Neuronal stem cell (in vitro differentiated cells): ENCODE measurements at regions not wholly inside any gene's neighbourhood (a gene's known extent, or its start where the extent isn't known, plus 50 kb on each side); places are given as distances from the start of the nearest gene placed in this dataset.

Source experiments
- DNase-seq: peaks from one replicate; pipeline ENCODE4 v3.0.0-alpha.2; 2013; ENCODE audit warnings: low spot score
- H2AFZ ChIP-seq: one replicate; pipeline ENCODE4 v1.6.1; 2013; ENCODE audit warnings: mild to moderate bottlenecking, low read length, inconsistent platforms
- H2AK5ac ChIP-seq: 2 replicates; pipeline ENCODE4 v1.6.1; 2013; ENCODE audit warnings: low read depth, mild to moderate bottlenecking, inconsistent platforms, low read length, moderate library complexity, mixed read lengths
- H2BK120ac ChIP-seq: 2 replicates; pipeline ENCODE4 v1.6.1; 2013; ENCODE audit warnings: low read depth, mild to moderate bottlenecking, inconsistent platforms, low read length, moderate library complexity, mixed read lengths
- H2BK12ac ChIP-seq: one replicate; pipeline ENCODE4 v1.6.1; 2013; ENCODE audit warnings: low read length, inconsistent platforms
- H2BK15ac ChIP-seq: 2 replicates; pipeline ENCODE4 v1.6.1; 2013; ENCODE audit warnings: mild to moderate bottlenecking, low read length, inconsistent platforms, mixed read lengths
- H2BK5ac ChIP-seq: one replicate; pipeline ENCODE4 v1.6.1; 2013; ENCODE audit warnings: inconsistent platforms, mild to moderate bottlenecking, low read length, moderate library complexity
- H3K14ac ChIP-seq: one replicate; pipeline ENCODE4 v1.6.1; 2013; ENCODE audit warnings: low read length, inconsistent platforms
- H3K18ac ChIP-seq: 2 replicates; pipeline ENCODE4 v1.6.1; 2013; ENCODE audit warnings: low read length, inconsistent platforms
- H3K23ac ChIP-seq: 2 replicates; pipeline ENCODE4 v1.6.1; 2013; ENCODE audit warnings: low read depth, mild to moderate bottlenecking, mixed read lengths, low read length, inconsistent platforms; ENCODE audit not compliant: poor library complexity
- H3K27ac ChIP-seq: replicated peaks from 3 replicates; pipeline ENCODE4 v1.5.1; 2013; ENCODE audit warnings: low read length, inconsistent platforms
- H3K27me3 ChIP-seq, 3 experiments: 2 replicates each; pipeline ENCODE4 v1.6.1; 2013; ENCODE audit warnings: low read length in 3 of 3, mild to moderate bottlenecking in 2 of 3, inconsistent platforms in 1 of 3, low read depth in 1 of 3, mixed read lengths in 1 of 3, moderate library complexity in 1 of 3; ENCODE audit not compliant: control insufficient read depth in 3 of 3, insufficient read depth in 3 of 3
- H3K36me3 ChIP-seq, 2 donors: replicated peaks in 1 of 2; 2 replicates each; pipeline ENCODE4 v1.6.1; 2013; ENCODE audit warnings: low read length in 2 of 2; ENCODE audit not compliant: control insufficient read depth in 2 of 2, insufficient read depth in 2 of 2
- H3K4ac ChIP-seq: 2 replicates; pipeline ENCODE4 v1.6.1; 2013; ENCODE audit warnings: inconsistent platforms, mild to moderate bottlenecking, low read length, moderate library complexity
- H3K4me1 ChIP-seq, 2 donors: 1 replicate in 1 of 2; 2 replicates in 1 of 2; pipeline ENCODE4 v1.6.1; 2013; ENCODE audit warnings: low read length in 2 of 2, low read depth in 1 of 2; ENCODE audit not compliant: control insufficient read depth in 2 of 2, insufficient read depth in 1 of 2
- H3K4me2 ChIP-seq: one replicate; pipeline ENCODE4 v1.6.1; 2013; ENCODE audit warnings: mild to moderate bottlenecking, low read length, inconsistent platforms; ENCODE audit not compliant: insufficient read depth, poor library complexity, severe bottlenecking
- H3K4me3 ChIP-seq, 2 donors: 2 replicates each; pipeline ENCODE4 v1.5.1; 2013; ENCODE audit warnings: low read length in 2 of 2, mild to moderate bottlenecking in 2 of 2, inconsistent platforms in 1 of 2, moderate library complexity in 1 of 2
- H3K79me1 ChIP-seq: one replicate; pipeline ENCODE4 v1.6.1; 2013; ENCODE audit warnings: low read depth, mild to moderate bottlenecking, inconsistent platforms, low read length, moderate library complexity
- H3K9ac ChIP-seq: one replicate; pipeline ENCODE4 v1.6.1; 2013; ENCODE audit warnings: mild to moderate bottlenecking, low read depth, low read length, inconsistent platforms; ENCODE audit not compliant: poor library complexity
- H3K9me3 ChIP-seq, 2 donors: replicated peaks in 1 of 2; 2 replicates each; pipeline versions ENCODE3 to v1.6.1; 2013; ENCODE audit warnings: low read length in 2 of 2, mild to moderate bottlenecking in 2 of 2, inconsistent platforms in 1 of 2, low read depth in 1 of 2, mixed read lengths in 1 of 2, moderate library complexity in 1 of 2; ENCODE audit not compliant: control insufficient read depth in 2 of 2, insufficient read depth in 1 of 2
- H4K8ac ChIP-seq: one replicate; pipeline ENCODE4 v1.6.1; 2013; ENCODE audit warnings: low read depth, mild to moderate bottlenecking, inconsistent platforms, low read length, moderate library complexity
- H4K91ac ChIP-seq: one replicate; pipeline ENCODE4 v1.6.1; 2013; ENCODE audit warnings: low read length, low read depth, mild to moderate bottlenecking, inconsistent platforms; ENCODE audit not compliant: poor library complexity
- WGBS, 2 donors: extraction: QIAGEN DNeasy Blood & Tissue Kit; methylation state at CpG; one replicate each; pipeline ENCODE4 v1.1.7; 2013; ENCODE audit warnings: missing lambda C conversion rate in 2 of 2, mixed read lengths in 1 of 2; ENCODE audit not compliant: insufficient read length in 2 of 2, insufficient replicate concordance in 1 of 2; ENCODE audit errors: extremely low coverage in 2 of 2; 5-methylcytosine and 5-hydroxymethylcytosine counted together

- Histone ChIP-seq H4K8ac (no peak overlapping the region), H3K36me3 (no peaks in the 10 kb centered on the region), H2BK5ac (no peak overlapping the region), H2BK15ac (no peak overlapping the region), H2AK5ac (no peak overlapping the region), H4K91ac (no peak overlapping the region), H3K4ac (no peak overlapping the region), H3K9ac (no peak overlapping the region), H3K14ac (no peak overlapping the region), H2BK120ac (no peak overlapping the region), H3K79me1 (no peaks in the 10 kb centered on the region), H3K27ac (no peak overlapping the region), H3K9me3 (no peaks in the 10 kb centered on the region), H3K4me2 (no peak overlapping the region), H3K18ac (no peak overlapping the region), H2BK12ac (no peak overlapping the region), H3K23ac (no peak overlapping the region), H3K4me3 (no peak overlapping the region), H2AFZ (no peak overlapping the region), H3K27me3 (no peaks in the 10 kb centered on the region), H3K4me1 (no peaks in the 10 kb centered on the region)
- no CpG with 5 or more reads among the region's 1 CpG for WGBS, 2 donors
- DNase-seq, result no peak
Measured at GRCh38 chr7:136640977-136641376, 227.5 kb upstream of the CHRM2 start.

DNA sequence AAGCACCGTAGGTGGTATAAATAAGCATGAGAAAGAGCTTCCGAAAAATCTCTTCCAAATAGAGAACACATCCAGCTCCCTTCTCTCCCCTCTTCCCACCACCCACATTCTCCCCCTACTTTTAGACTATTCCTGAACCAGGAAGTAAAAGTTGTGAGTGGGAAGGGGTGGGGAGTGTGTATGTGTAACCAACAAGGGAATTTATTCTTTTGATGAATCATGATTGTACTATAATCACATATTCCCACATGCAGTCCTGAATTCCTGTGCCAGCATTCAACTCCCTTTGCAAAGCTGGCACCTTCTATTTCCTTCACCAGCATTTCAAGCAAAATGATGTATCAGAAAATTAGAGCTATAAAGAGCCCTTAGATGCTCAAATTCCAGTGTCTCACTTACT is 230.6 kb upstream of the CHRM2 start:
- no peaks in the 10 kb centered on the region for H3K27me3 ChIP-seq
- no peak overlapping the region for H3K23ac ChIP-seq
- no peak overlapping the region for H2BK120ac ChIP-seq
- H3K4me3 ChIP-seq, result no peak overlapping the region
- no peak overlapping the region for H4K8ac ChIP-seq
- no CpG with 5 or more reads among the region's 2 CpGs for WGBS, 2 donors
- no peak overlapping the region for H3K14ac ChIP-seq
- no peaks in the 10 kb centered on the region for H3K79me1 ChIP-seq
- H2AFZ ChIP-seq, result no peak overlapping the region
- H3K4ac ChIP-seq, result no peak overlapping the region
- H3K36me3 ChIP-seq, result no peaks in the 10 kb centered on the region
- no peak overlapping the region for H3K27ac ChIP-seq
- no peak overlapping the region for H2AK5ac ChIP-seq
- H2BK5ac ChIP-seq, result no peak overlapping the region
- H4K91ac ChIP-seq, result no peak overlapping the region
- H3K9me3 ChIP-seq, result no peaks in the 10 kb centered on the region
- H3K4me1 ChIP-seq, result no peaks in the 10 kb centered on the region
- H2BK12ac ChIP-seq, result no peak overlapping the region
- H2BK15ac ChIP-seq, result no peak overlapping the region
- no peak for DNase-seq
- no peak overlapping the region for H3K18ac ChIP-seq
- H3K9ac ChIP-seq, result no peak overlapping the region
- no peak overlapping the region for H3K4me2 ChIP-seq

DNA sequence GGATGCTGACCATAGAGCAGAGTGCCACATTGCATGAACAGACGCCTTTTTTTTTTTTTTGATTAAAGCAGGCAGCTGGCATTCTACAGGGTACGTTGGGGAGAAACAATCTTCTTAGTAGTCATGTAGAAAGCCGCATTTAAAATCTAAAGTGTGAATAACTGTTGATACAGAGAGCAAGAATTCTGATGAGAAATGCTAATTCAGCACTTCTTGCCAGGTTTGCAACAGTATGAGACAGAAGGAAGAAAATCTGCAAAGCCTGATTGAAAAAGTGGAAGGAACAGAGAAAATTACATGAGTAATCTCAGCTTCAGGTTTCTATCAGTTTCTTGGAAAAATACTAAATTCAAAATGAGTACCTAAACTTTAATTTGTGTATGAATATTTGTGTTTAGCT is 232.7 kb upstream of the CHRM2 start:
- no peaks in the 10 kb centered on the region for H3K9me3 ChIP-seq
- H3K36me3 ChIP-seq, result no peaks in the 10 kb centered on the region
- DNase-seq, result no peak
- H3K9ac ChIP-seq, result no peak overlapping the region
- H3K4me3 ChIP-seq, result no peak overlapping the region
- no peak overlapping the region for H3K18ac ChIP-seq
- no peak overlapping the region for H3K4me2 ChIP-seq
- H3K4me1 ChIP-seq, result no peaks in the 10 kb centered on the region
- H2BK15ac ChIP-seq, result no peak overlapping the region
- no peak overlapping the region for H2BK5ac ChIP-seq
- no peak overlapping the region for H3K14ac ChIP-seq
- H2BK12ac ChIP-seq, result no peak overlapping the region
- no peaks in the 10 kb centered on the region for H3K27me3 ChIP-seq
- no peak overlapping the region for H2AFZ ChIP-seq
- WGBS, 2 donors, result no CpG with 5 or more reads among the region's 3 CpGs
- no peak overlapping the region for H3K23ac ChIP-seq
- no peak overlapping the region for H4K8ac ChIP-seq
- no peak overlapping the region for H2BK120ac ChIP-seq
- no peaks in the 10 kb centered on the region for H3K79me1 ChIP-seq
- no peak overlapping the region for H2AK5ac ChIP-seq
- no peak overlapping the region for H3K27ac ChIP-seq
- no peak overlapping the region for H3K4ac ChIP-seq
- no peak overlapping the region for H4K91ac ChIP-seq

- Histone ChIP-seq H3K4me3 (no peak overlapping the region), H3K79me1 (no peaks in the 10 kb centered on the region), H3K18ac (no peak overlapping the region), H2BK5ac (no peak overlapping the region), H2BK120ac (no peak overlapping the region), H3K4me1 (no peaks in the 10 kb centered on the region), H3K4me2 (no peak overlapping the region), H4K8ac (no peak overlapping the region), H3K4ac (no peak overlapping the region), H2BK15ac (no peak overlapping the region), H2BK12ac (no peak overlapping the region), H2AFZ (no peak overlapping the region), H3K27ac (no peak overlapping the region), H4K91ac (no peak overlapping the region), H3K27me3 (peaks cover 0 to 3% (median 0%) of the 10 kb centered on the region in 3 experiments), H3K14ac (no peak overlapping the region), H3K9ac (no peak overlapping the region), H3K23ac (no peak overlapping the region), H2AK5ac (no peak overlapping the region), H3K9me3 (no peaks in the 10 kb centered on the region), H3K36me3 (no peaks in the 10 kb centered on the region)
- no peak for DNase-seq
Measured at GRCh38 chr7:136618818-136619217, 249.6 kb upstream of the CHRM2 start.
